Mucosa of rectum (tissue), 2 donors: ENCODE measurements at regions not wholly inside any gene's neighbourhood (a gene's known extent, or its start where the extent isn't known, plus 50 kb on each side); places are given as distances from the start of the nearest gene placed in this dataset.

ENCODE experiments used
- H3K27ac ChIP-seq, 2 donors: one replicate each; pipeline ENCODE4 v1.7.0; 2013; ENCODE audit warnings: inconsistent platforms in 2 of 2, low read depth in 2 of 2, low read length in 2 of 2
- H3K27me3 ChIP-seq, 2 donors: one replicate each; pipeline ENCODE4 v1.7.0; 2013; ENCODE audit warnings: low read length in 2 of 2; ENCODE audit not compliant: control insufficient read depth in 2 of 2, insufficient read depth in 2 of 2
- H3K36me3 ChIP-seq, 2 donors: one replicate each; pipeline ENCODE4 v1.7.0; 2013; ENCODE audit warnings: low read length in 2 of 2; ENCODE audit not compliant: control insufficient read depth in 2 of 2, insufficient read depth in 2 of 2
- H3K4me1 ChIP-seq, 2 donors: one replicate each; pipeline ENCODE4 v1.7.0; 2013; ENCODE audit warnings: low read length in 2 of 2, mild to moderate bottlenecking in 1 of 2; ENCODE audit not compliant: control insufficient read depth in 2 of 2, insufficient read depth in 2 of 2
- H3K4me3 ChIP-seq, 2 donors: one replicate each; pipeline ENCODE4 v1.7.0; 2013; ENCODE audit warnings: low read length in 2 of 2
- H3K9ac ChIP-seq, 2 donors: one replicate each; pipeline ENCODE4 v1.7.0; 2013; ENCODE audit warnings: low read length in 2 of 2, low read depth in 1 of 2, mild to moderate bottlenecking in 1 of 2
- H3K9me3 ChIP-seq, 2 donors: one replicate each; pipeline ENCODE4 v1.7.0; 2013; ENCODE audit warnings: low read length in 2 of 2; ENCODE audit not compliant: control insufficient read depth in 2 of 2
- donor health status: healthy.
- donor health status: Normal muscosa, but diverticular disease.

DNA sequence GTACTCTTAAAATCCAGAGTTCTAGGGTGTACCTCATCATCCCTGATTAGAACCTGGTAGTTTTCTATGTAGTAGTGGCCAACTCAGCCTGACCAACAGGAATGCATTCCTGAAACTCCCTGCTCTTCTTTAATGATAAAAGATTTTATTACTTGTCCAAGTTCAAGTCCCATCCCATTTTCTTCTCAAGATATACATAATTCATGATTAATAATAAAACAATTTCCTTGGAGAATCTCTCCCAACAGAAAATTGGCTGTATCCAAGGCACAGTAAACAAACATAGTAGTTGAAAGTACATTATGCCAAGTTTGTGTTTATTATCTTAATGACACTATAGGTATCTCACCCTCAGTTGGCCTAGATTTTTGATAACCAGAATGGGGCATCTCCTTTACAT, 714.1 kb upstream of the ADAMTS5 start:
- Histone ChIP-seq H3K27me3 (no peaks in the 10 kb centered on the region), H3K27ac (no peak overlapping the region), H3K4me3 (no peak overlapping the region), H3K36me3 (no peaks in the 10 kb centered on the region), H3K4me1 (no peaks in the 10 kb centered on the region), H3K9me3 (no peaks in the 10 kb centered on the region), H3K9ac (no peak overlapping the region)

DNA sequence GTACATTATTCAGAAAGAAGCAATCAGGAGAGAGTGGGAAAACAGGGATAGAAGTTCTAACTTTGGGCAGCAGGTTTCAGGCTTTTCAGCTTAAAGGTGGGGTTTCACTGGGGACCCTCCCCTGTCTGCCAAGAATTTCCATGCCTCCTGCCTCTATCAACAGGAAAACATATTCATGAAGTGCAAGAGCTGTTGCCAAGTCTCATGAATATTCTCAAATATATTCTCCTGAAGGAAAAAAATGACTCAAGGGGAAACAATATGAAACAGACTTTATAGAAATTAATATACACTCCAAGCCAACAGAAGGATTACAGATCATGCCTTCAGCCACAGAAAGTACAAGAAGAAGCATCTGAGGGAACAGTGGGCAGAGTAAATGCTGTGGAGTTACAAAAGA, 713.3 kb upstream of the ADAMTS5 start:
- no peaks in the 10 kb centered on the region for H3K4me1 ChIP-seq
- no peaks in the 10 kb centered on the region for H3K27me3 ChIP-seq
- no peak overlapping the region for H3K27ac ChIP-seq
- no peak overlapping the region for H3K4me3 ChIP-seq
- H3K9me3 ChIP-seq: no peaks in the 10 kb centered on the region
- H3K9ac ChIP-seq: no peak overlapping the region
- no peaks in the 10 kb centered on the region for H3K36me3 ChIP-seq

DNA sequence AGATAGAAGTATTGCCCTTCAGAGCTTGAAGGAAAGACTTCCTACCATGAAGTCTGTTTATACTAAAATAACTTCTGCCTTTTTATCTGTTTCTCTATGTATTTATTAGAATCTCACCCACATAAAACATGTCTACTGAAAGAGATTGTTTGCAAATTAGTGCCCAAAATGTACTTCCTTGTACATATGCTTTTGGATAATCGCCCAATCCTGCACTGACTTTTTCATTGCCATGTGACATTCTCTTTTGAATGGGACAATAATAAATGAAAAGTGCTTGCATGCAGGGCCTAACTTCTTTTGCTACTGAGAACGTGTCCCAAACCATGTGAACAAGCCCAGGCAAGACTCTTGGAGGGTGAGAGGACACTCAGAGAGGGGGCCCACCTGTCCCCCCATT, 711.6 kb upstream of the ADAMTS5 start:
- Histone ChIP-seq H3K4me3 (no peak overlapping the region), H3K9me3 (no peaks in the 10 kb centered on the region), H3K27me3 (no peaks in the 10 kb centered on the region), H3K4me1 (no peaks in the 10 kb centered on the region), H3K27ac (no peak overlapping the region), H3K36me3 (no peaks in the 10 kb centered on the region), H3K9ac (no peak overlapping the region)

DNA sequence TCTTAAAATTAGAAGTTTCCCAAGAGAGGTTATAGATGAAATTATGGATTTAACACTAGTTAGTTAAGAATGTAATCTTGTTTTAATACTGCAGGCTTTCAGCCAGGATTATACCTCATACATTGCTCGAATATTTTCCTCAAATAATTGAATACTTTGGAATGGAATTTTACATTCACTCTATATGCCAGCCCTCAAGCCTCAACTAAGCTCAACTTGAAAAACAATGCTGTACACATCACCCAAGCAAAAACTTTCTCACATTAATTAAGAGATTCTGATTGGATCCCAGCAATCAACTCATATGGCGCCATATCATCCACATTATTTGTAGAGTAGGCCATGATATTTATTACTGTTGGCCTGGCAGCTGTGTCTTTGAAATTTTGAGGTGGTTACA, 710.7 kb upstream of the ADAMTS5 start:
- Histone ChIP-seq H3K27ac (no peak overlapping the region), H3K9ac (no peak overlapping the region), H3K9me3 (no peaks in the 10 kb centered on the region), H3K4me1 (no peaks in the 10 kb centered on the region), H3K36me3 (no peaks in the 10 kb centered on the region), H3K27me3 (no peaks in the 10 kb centered on the region), H3K4me3 (no peak overlapping the region)

DNA sequence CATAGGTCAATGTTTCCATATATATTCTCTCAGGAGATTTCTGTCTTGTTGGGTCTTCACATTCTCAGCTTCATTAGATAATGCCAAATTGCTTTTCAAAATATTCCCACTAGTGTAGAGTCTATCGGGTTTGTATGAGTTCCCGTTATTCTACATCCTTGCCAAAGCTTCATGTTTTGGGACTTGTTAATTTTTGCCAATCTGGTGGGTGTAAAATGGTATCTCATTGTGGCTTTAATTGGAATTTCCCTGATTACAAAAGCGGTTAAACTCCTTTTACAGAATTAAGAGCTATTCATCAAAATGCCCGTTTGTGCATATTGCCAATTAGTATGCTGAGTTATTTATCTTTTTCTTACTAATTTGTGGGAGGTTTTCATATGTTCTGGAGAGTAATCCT, 708.4 kb upstream of the ADAMTS5 start:
- Histone ChIP-seq H3K27ac (no peak overlapping the region), H3K4me1 (no peaks in the 10 kb centered on the region), H3K36me3 (no peaks in the 10 kb centered on the region), H3K9me3 (no peaks in the 10 kb centered on the region), H3K4me3 (no peak overlapping the region), H3K27me3 (no peaks in the 10 kb centered on the region), H3K9ac (no peak overlapping the region)

DNA sequence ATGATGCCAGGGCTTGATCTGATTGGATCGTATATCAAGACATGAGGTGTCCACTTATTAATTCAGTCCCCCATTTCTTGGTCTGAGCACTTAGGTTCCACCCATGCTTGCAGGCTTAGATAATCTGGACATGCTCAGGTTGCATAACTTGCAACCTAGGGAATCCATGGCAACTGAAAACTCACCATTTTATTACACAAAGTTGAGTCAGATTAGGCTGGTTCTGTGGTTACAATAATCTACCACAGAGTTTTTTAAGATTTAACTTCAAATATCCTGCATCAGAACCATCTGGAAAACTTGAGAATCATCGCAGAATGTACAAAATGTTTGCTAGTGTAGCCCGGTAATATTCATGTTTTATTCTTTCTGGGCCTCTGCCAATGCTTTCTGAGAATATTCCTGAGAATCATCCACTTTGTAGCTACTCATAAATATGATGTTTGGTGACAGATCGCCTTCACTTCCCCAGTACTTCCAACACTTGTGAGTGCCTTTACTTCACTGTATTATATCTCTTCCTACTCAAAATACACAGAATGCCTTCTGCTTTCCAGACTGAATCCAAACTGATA, 707.2 kb upstream of the ADAMTS5 start:
- no peaks in the 10 kb centered on the region for H3K27me3 ChIP-seq

DNA sequence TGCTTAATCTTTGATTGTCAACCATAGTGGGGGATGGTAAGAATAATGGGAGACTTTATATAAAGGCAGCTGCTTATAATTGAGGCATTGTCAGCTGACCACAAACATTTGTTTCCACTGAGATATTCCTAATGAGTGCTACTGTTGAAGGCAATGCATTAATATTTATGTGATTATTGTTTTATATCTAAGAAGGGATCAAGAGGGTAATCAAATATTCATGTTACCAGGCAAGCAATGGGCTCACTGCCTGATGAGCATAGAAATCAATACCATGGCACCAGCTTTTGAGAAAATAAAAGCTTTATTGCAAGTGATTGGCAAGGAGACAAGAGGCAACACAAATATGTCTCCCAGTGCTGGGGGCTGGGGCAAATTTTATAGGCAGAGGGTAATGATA, 706.7 kb upstream of the ADAMTS5 start:
- no peak overlapping the region for H3K27ac ChIP-seq

More for the DNA sequence above, 707.2 kb upstream of the ADAMTS5 start:
- no peak overlapping the region for H3K4me3 ChIP-seq
- H3K4me1 ChIP-seq: no peaks in the 10 kb centered on the region
- no peak overlapping the region for H3K27ac ChIP-seq
- H3K9ac ChIP-seq: no peak overlapping the region
- H3K9me3 ChIP-seq: no peaks in the 10 kb centered on the region
- H3K36me3 ChIP-seq: no peaks in the 10 kb centered on the region

DNA sequence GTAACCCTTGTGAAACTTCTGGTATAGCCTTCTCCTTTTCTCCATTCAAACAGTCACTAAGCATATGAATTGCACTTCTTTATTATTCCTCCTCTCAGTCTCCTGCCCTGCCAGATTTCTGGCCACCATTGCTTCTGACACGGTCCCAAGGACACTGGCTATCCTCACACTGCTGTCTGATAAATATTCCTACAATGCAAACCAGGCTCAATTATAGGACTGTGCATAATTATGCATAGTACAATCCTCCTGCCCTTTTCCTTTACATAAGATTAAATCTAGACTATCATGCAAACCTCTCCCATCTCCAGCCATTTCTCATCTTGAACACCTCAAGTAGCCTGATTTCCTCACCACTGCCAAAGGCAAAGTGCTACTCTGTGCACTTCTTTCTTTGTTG, 704.3 kb upstream of the ADAMTS5 start:
- no peaks in the 10 kb centered on the region for H3K27me3 ChIP-seq
- no peak overlapping the region for H3K9ac ChIP-seq
- H3K9me3 ChIP-seq: no peaks in the 10 kb centered on the region
- no peak overlapping the region for H3K4me3 ChIP-seq
- H3K27ac ChIP-seq: no peak overlapping the region
- no peaks in the 10 kb centered on the region for H3K36me3 ChIP-seq
- H3K4me1 ChIP-seq: no peaks in the 10 kb centered on the region

More for the DNA sequence above, 706.7 kb upstream of the ADAMTS5 start:
- Histone ChIP-seq H3K36me3 (no peaks in the 10 kb centered on the region), H3K4me1 (no peaks in the 10 kb centered on the region), H3K27me3 (no peaks in the 10 kb centered on the region), H3K4me3 (no peak overlapping the region), H3K9ac (no peak overlapping the region), H3K9me3 (no peaks in the 10 kb centered on the region)

DNA sequence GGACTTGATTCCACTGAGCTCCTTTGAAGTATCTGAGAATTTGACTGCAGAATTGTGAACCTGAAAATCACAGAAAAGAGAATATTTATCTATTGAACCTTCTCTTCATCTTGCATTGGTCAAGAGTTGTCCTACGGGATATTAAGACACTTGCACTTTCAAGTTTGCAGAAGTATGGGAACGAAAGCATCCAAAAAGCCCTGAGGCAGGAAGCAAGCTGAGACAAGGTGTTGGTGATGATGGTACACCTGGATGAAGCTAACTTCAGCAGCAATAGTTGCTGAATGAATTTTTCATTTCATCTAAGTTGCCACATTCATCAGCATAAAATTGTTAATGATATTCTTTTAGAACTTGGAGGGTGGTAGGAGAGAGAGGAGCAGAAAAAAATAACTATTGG, 686.6 kb upstream of the ADAMTS5 start:
- H3K9ac ChIP-seq: no peak overlapping the region
- no peak overlapping the region for H3K4me3 ChIP-seq

DNA sequence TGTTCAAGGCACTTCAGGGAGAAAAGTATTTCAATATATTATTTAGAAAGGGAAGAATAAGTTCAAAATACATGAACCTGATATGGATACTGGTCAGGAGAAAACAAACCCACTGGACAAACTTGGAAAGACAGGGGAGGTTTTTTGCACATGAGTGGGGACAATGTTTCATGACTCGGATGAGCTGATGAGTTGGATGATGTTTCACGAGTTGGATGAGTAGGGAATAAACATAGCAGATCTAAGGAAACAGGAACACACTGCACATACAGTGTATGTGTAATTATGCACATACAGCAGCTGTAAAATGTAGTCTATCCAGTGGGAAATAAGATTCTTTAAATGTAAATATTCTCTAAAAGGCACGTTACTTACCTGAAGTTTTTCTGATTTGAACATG, 682.9 kb upstream of the ADAMTS5 start:
- Histone ChIP-seq H3K9ac (no peak overlapping the region), H3K4me1 (no peaks in the 10 kb centered on the region), H3K4me3 (no peak overlapping the region), H3K36me3 (no peaks in the 10 kb centered on the region), H3K27ac (no peak overlapping the region), H3K9me3 (no peaks in the 10 kb centered on the region), H3K27me3 (no peaks in the 10 kb centered on the region)

More for the DNA sequence above, 686.6 kb upstream of the ADAMTS5 start:
- no peaks in the 10 kb centered on the region for H3K27me3 ChIP-seq
- H3K27ac ChIP-seq: no peak overlapping the region
- H3K9me3 ChIP-seq: no peaks in the 10 kb centered on the region
- no peaks in the 10 kb centered on the region for H3K4me1 ChIP-seq
- no peaks in the 10 kb centered on the region for H3K36me3 ChIP-seq

DNA sequence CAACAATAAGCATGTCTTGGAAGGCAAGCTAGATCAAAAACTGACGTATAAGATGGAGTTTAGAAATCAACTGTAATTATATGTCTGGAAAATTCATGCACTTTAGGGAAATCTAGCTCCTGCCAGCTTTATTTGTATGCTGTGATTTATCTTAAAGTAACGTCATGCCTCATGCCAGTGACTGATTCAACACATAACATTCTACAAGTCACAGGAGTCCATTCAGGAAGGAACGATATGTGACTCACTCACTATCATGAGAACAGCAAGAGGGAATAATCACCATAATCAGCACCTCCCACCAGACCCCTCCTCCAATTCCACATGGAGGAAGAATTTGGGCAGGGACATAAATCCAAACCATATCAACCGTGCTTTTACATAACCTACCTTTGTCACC, 682.4 kb upstream of the ADAMTS5 start:
- H3K27ac ChIP-seq: no peak overlapping the region
- no peaks in the 10 kb centered on the region for H3K9me3 ChIP-seq
- H3K4me3 ChIP-seq: no peak overlapping the region
- H3K36me3 ChIP-seq: no peaks in the 10 kb centered on the region
- H3K27me3 ChIP-seq: no peaks in the 10 kb centered on the region
- no peaks in the 10 kb centered on the region for H3K4me1 ChIP-seq
- H3K9ac ChIP-seq: no peak overlapping the region
